ENCODE measurements at regions not wholly inside any gene's neighbourhood (a gene's known extent, or its start where the extent isn't known, plus 50 kb on each side); places are given as distances from the start of the nearest gene placed in this dataset.

DNA sequence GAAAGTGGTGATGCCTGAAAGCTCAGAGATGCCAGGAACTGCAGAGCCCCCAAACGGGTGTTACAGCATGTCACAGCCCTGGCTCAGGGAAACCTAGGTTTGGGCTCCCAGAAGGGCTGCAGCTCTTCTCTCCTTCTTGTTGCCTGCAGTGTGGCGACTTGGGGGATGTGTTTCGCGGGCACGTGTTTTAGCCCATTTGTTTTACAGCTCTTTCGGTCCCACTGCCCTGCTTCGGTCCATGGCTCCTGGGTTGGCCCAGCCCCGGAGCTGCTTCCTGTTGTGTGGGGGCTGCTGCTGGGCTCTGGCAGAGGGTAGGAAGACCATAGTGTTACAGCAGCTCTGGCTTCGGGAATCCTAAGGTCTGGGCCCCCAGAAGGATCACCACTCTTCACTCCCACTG lies 222.9 kb upstream of the RIOK2 start:
- no peak overlapping the region for H3K4me3 ChIP-seq (ENCODE audit: low read depth in 1 of 2, low read length in 2 of 2)
- no peak overlapping the region for H3K27ac ChIP-seq (ENCODE audit: low read length)
- no peaks in the 10 kb centered on the region for H3K36me3 ChIP-seq (ENCODE audit: control insufficient read depth in 1 of 2, insufficient read depth in 2 of 2, low read length in 2 of 2)
- H3K9me3 ChIP-seq (ENCODE audit: control insufficient read depth in 1 of 2, low read length in 2 of 2) = no peaks in the 10 kb centered on the region
- no peaks in the 10 kb centered on the region for H3K27me3 ChIP-seq (ENCODE audit: low read depth, low read length)
- no peaks in the 10 kb centered on the region for H3K4me1 ChIP-seq (ENCODE audit: control insufficient read depth in 1 of 2, insufficient read depth in 2 of 2, low read length in 2 of 2)

DNA sequence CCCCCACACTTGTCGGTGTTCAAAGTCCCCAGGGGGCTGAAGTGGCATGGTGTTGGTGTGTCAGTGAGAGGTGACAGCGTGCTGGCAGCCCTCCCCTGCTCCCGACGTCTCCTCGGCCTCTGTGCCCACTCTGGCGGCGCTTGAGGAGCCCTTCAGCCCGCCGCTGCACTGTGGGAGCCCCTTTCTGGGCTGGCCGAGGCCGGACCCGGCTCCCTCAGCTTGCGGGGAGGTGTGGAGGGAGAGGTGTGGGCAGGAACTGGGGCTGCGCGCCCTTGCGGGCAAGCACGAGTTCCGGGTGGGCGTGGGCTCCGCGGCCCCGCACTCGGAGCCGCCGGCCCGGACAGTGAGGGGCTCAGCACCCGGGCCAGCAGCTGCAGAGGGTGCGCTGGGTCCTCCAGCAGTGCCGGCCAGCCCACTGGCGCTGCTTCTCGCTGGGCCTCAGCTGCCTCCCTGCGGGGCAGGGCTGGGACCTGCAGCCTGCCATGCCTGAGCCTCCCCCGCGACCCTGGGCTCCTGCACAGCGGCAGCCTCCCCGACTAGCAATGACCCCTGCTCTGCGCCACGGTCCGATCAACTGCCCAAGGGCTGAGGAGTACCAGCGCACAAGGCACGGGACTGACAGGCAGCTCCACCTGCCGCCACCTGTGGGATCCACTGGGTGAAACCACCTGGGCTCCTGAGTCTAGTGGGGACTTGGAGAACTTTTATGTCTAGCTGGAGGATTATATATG lies 224.1 kb upstream of the RIOK2 start:
- Histone ChIP-seq H3K9me3 (ENCODE audit: control insufficient read depth in 1 of 2, low read length in 2 of 2) (no peaks in the 10 kb centered on the region), H3K27ac (ENCODE audit: low read length) (no peak overlapping the region), H3K4me1 (ENCODE audit: control insufficient read depth in 1 of 2, insufficient read depth in 2 of 2, low read length in 2 of 2) (no peaks in the 10 kb centered on the region), H3K36me3 (ENCODE audit: control insufficient read depth in 1 of 2, insufficient read depth in 2 of 2, low read length in 2 of 2) (no peaks in the 10 kb centered on the region), H3K4me3 (ENCODE audit: low read depth in 1 of 2, low read length in 2 of 2) (no peak overlapping the region), H3K27me3 (ENCODE audit: low read depth, low read length) (no peaks in the 10 kb centered on the region)

DNA sequence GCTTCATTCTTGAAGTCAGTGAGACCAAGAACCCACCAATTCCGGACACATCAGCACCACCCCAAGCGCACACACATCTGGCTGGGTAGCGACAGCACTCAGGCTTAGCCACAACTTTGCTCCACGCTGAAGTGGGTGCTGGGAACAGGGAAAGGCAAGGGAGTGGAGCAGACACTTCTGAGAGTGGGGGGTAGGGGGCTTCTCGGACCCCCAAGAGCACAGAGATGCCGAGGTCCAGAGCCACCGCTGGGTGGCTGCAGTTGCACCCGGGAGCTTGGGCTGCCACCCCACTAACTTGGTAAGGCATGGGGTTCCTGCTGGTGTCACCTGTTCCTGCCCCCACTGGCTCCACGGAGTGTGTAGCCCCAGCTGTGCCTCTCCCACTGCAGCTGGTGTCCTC lies 225.3 kb upstream of the RIOK2 start:
- Histone ChIP-seq H3K4me3 (ENCODE audit: low read depth in 1 of 2, low read length in 2 of 2) (no peak overlapping the region), H3K27ac (ENCODE audit: low read length) (no peak overlapping the region), H3K27me3 (ENCODE audit: low read depth, low read length) (no peaks in the 10 kb centered on the region), H3K9me3 (ENCODE audit: control insufficient read depth in 1 of 2, low read length in 2 of 2) (no peaks in the 10 kb centered on the region), H3K36me3 (ENCODE audit: control insufficient read depth in 1 of 2, insufficient read depth in 2 of 2, low read length in 2 of 2) (no peaks in the 10 kb centered on the region), H3K4me1 (ENCODE audit: control insufficient read depth in 1 of 2, insufficient read depth in 2 of 2, low read length in 2 of 2) (no peaks in the 10 kb centered on the region)

DNA sequence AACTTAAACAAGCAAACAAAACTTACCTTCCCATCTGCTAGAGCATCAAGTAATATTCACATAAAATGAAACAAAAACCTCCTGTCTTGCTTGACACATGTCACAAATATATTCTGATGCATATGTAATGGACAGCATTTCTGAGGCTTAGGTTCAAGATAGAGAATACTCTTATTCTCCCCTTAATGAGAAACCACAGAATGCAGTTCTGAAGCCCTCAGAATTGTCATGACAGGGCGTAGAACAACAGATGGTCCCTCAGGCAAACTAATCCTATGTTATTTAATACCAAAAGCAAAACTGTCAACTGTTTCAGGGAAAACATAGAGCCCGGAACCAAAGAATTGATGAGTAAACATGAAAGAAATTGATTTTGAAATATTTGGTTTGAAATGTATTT lies 229.9 kb upstream of the RIOK2 start:
- Histone ChIP-seq H3K9me3 (ENCODE audit: control insufficient read depth in 1 of 2, low read length in 2 of 2) (no peaks in the 10 kb centered on the region), H3K4me1 (ENCODE audit: control insufficient read depth in 1 of 2, insufficient read depth in 2 of 2, low read length in 2 of 2) (no peaks in the 10 kb centered on the region), H3K27me3 (ENCODE audit: low read depth, low read length) (no peaks in the 10 kb centered on the region), H3K27ac (ENCODE audit: low read length) (no peak overlapping the region), H3K4me3 (ENCODE audit: low read depth in 1 of 2, low read length in 2 of 2) (no peak overlapping the region), H3K36me3 (ENCODE audit: control insufficient read depth in 1 of 2, insufficient read depth in 2 of 2, low read length in 2 of 2) (no peaks in the 10 kb centered on the region)

DNA sequence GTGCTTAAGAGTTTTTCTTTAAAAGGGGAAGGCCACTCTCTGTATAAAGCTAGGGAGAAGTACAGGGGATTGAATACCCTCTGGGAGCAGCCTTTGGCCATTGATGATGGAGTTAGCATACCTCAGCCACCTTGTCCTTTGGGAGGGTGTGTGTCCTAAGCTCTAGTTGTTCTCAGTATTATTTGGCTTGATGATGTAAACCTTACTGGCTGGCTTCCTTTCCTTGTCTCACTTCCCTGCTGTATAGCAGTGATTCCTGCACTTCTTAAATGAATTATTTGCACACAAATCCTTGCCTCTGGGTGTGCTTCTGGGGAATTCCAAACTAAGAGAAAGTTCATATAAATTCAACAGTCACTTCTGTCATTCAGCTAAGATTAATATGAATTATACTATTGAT lies 234.9 kb upstream of the RIOK2 start:
- no peak overlapping the region for H3K4me3 ChIP-seq (ENCODE audit: low read depth in 1 of 2, low read length in 2 of 2)
- no peak overlapping the region for H3K27ac ChIP-seq (ENCODE audit: low read length)
- H3K27me3 ChIP-seq (ENCODE audit: low read depth, low read length) = no peaks in the 10 kb centered on the region
- H3K9me3 ChIP-seq (ENCODE audit: control insufficient read depth in 1 of 2, low read length in 2 of 2) = no peaks in the 10 kb centered on the region
- H3K36me3 ChIP-seq (ENCODE audit: control insufficient read depth in 1 of 2, insufficient read depth in 2 of 2, low read length in 2 of 2) = no peaks in the 10 kb centered on the region
- no peaks in the 10 kb centered on the region for H3K4me1 ChIP-seq (ENCODE audit: control insufficient read depth in 1 of 2, insufficient read depth in 2 of 2, low read length in 2 of 2)

DNA sequence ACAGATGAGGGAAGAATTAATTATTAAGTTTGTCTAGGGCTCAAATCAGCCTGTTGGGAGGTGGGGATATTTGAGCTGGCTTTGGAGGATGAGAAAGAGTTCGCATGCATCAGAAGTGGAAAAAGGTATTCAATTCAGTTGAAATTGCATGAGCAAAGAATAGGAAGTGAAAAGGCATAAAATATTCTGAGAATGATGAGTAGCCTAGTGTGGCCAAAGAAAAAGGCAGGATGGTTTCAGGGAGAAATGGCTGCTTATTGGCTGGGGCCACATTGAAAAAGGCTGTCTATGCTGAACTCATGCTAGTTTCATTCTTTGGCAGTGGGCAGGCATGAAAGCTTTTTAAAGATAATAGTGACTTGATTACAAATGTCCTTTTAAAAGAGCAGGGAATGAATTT lies 235.4 kb upstream of the RIOK2 start:
- H3K27me3 ChIP-seq (ENCODE audit: low read depth, low read length) = no peaks in the 10 kb centered on the region
- H3K27ac ChIP-seq (ENCODE audit: low read length) = no peak overlapping the region
- no peak overlapping the region for H3K4me3 ChIP-seq (ENCODE audit: low read depth in 1 of 2, low read length in 2 of 2)
- no peaks in the 10 kb centered on the region for H3K36me3 ChIP-seq (ENCODE audit: control insufficient read depth in 1 of 2, insufficient read depth in 2 of 2, low read length in 2 of 2)
- no peaks in the 10 kb centered on the region for H3K9me3 ChIP-seq (ENCODE audit: control insufficient read depth in 1 of 2, low read length in 2 of 2)
- H3K4me1 ChIP-seq (ENCODE audit: control insufficient read depth in 1 of 2, insufficient read depth in 2 of 2, low read length in 2 of 2) = no peaks in the 10 kb centered on the region

DNA sequence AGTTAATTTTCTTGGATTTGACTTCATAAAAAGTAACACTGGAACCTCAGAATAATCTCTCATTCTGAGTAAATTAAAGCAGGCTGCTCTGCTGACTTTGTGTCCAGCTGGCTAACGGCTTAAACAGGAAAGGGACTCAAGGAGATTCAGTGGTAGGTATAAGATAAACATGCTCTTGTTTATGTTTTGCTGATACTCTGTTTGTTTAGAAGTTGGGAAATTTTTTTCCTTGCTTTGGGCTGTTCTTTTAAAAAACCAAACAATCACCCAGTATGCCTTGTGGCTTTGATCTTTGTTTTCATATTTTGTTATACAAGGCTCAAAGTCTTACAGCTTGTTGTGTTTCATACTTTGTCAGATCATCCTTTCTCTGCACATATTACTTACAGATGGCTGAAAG lies 237.6 kb upstream of the RIOK2 start:
- Histone ChIP-seq H3K4me3 (ENCODE audit: low read depth in 1 of 2, low read length in 2 of 2) (no peak overlapping the region), H3K27me3 (ENCODE audit: low read depth, low read length) (no peaks in the 10 kb centered on the region), H3K9me3 (ENCODE audit: control insufficient read depth in 1 of 2, low read length in 2 of 2) (no peaks in the 10 kb centered on the region), H3K36me3 (ENCODE audit: control insufficient read depth in 1 of 2, insufficient read depth in 2 of 2, low read length in 2 of 2) (no peaks in the 10 kb centered on the region), H3K4me1 (ENCODE audit: control insufficient read depth in 1 of 2, insufficient read depth in 2 of 2, low read length in 2 of 2) (no peaks in the 10 kb centered on the region), H3K27ac (ENCODE audit: low read length) (no peak overlapping the region)

DNA sequence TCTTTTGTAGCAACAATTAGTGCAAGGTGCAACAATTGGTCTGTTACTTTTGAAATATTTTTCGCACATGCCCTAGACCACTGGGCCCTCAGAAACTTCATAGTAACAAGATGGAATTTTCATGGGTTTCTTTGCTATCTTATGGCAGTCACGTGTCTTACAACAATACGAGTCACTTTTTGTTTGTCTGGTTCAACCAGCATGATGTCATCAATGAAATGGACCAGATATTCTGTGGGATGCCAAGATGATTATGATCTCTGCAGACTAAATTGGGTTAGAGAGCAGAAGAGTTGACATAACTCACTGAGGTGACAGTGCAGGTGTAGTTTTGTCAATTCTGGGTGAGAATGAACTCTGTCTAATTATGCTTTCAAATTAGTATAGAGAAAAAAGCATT lies 239.6 kb upstream of the RIOK2 start:
- Histone ChIP-seq H3K36me3 (ENCODE audit: control insufficient read depth in 1 of 2, insufficient read depth in 2 of 2, low read length in 2 of 2) (no peaks in the 10 kb centered on the region), H3K27ac (ENCODE audit: low read length) (no peak overlapping the region), H3K4me1 (ENCODE audit: control insufficient read depth in 1 of 2, insufficient read depth in 2 of 2, low read length in 2 of 2) (no peaks in the 10 kb centered on the region), H3K9me3 (ENCODE audit: control insufficient read depth in 1 of 2, low read length in 2 of 2) (no peaks in the 10 kb centered on the region), H3K27me3 (ENCODE audit: low read depth, low read length) (no peaks in the 10 kb centered on the region), H3K4me3 (ENCODE audit: low read depth in 1 of 2, low read length in 2 of 2) (no peak overlapping the region)

DNA sequence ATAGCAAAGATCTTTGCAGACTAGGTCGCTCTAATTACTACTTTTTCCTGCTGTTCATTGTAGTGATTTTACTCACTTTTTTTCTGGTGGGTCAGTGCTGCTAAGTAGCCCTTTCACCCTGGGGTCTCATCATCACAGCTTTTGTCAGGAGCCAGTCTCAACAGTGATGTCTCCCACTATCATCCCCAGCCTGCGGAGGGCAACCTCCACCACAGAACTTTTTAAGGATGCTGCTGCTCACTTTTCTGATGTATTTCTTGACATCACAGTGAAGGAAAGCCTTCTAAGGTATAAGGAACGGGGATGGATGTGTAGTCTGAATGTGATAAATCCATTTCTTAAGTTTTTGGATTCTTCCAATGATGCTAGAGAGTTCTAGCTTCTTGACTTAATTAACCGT lies 242.5 kb upstream of the RIOK2 start:
- Histone ChIP-seq H3K27me3 (ENCODE audit: low read depth, low read length) (no peaks in the 10 kb centered on the region), H3K4me1 (ENCODE audit: control insufficient read depth in 1 of 2, insufficient read depth in 2 of 2, low read length in 2 of 2) (no peaks in the 10 kb centered on the region), H3K27ac (ENCODE audit: low read length) (no peak overlapping the region), H3K9me3 (ENCODE audit: control insufficient read depth in 1 of 2, low read length in 2 of 2) (no peaks in the 10 kb centered on the region), H3K36me3 (ENCODE audit: control insufficient read depth in 1 of 2, insufficient read depth in 2 of 2, low read length in 2 of 2) (no peaks in the 10 kb centered on the region), H3K4me3 (ENCODE audit: low read depth in 1 of 2, low read length in 2 of 2) (no peak overlapping the region)

DNA sequence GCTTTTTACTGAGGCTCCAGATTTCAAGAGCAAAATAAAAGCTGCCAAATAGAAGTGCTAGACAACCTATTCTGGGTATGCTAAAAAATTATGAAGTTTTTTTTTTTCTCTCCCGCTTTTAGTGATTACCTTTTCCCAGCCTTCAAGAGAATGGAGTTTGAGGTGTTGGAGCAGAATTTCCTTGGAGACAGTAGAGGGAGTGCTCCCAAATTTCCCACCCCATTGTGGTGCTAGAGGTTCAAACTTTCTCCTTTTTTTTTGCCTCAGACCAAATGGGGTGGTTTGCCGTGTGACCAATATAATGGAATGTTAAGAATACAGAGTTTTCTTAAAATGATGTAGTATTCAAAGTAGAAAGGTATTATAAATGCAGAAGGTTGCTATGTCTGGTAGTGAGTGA lies 244.2 kb upstream of the RIOK2 start:
- no peaks in the 10 kb centered on the region for H3K36me3 ChIP-seq (ENCODE audit: control insufficient read depth in 1 of 2, insufficient read depth in 2 of 2, low read length in 2 of 2)

DNA sequence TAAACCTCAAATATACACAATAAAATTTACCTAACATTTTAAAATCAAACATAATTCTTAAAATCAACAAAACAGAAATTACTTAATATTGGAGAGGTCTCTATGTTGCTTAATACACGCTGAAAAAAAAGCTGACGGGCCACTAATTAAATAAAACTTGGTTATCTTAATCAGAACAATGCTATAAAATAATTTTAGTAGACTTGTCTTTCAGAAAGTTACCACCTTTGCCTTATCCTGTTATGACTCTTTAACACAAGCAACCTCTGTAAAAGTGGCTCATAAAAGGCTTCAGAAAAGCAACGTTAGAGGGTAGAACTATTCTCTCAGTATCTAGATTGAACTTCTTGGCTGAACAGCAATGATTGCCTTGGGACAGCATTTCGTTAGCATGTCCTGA lies 251.0 kb upstream of the RIOK2 start:
- H3K27ac ChIP-seq (ENCODE audit: low read length) = no peak overlapping the region
- no peaks in the 10 kb centered on the region for H3K4me1 ChIP-seq (ENCODE audit: control insufficient read depth in 1 of 2, insufficient read depth in 2 of 2, low read length in 2 of 2)
- H3K36me3 ChIP-seq (ENCODE audit: control insufficient read depth in 1 of 2, insufficient read depth in 2 of 2, low read length in 2 of 2) = no peaks in the 10 kb centered on the region
- H3K4me3 ChIP-seq (ENCODE audit: low read depth in 1 of 2, low read length in 2 of 2) = no peak overlapping the region
- no peaks in the 10 kb centered on the region for H3K9me3 ChIP-seq (ENCODE audit: control insufficient read depth in 1 of 2, low read length in 2 of 2)
- no peaks in the 10 kb centered on the region for H3K27me3 ChIP-seq (ENCODE audit: low read depth, low read length)

More for the DNA sequence above, 244.2 kb upstream of the RIOK2 start:
- no peak overlapping the region for H3K27ac ChIP-seq (ENCODE audit: low read length)
- H3K4me1 ChIP-seq (ENCODE audit: control insufficient read depth in 1 of 2, insufficient read depth in 2 of 2, low read length in 2 of 2) = no peaks in the 10 kb centered on the region
- no peaks in the 10 kb centered on the region for H3K9me3 ChIP-seq (ENCODE audit: control insufficient read depth in 1 of 2, low read length in 2 of 2)
- H3K4me3 ChIP-seq (ENCODE audit: low read depth in 1 of 2, low read length in 2 of 2) = no peak overlapping the region
- H3K27me3 ChIP-seq (ENCODE audit: low read depth, low read length) = no peaks in the 10 kb centered on the region

DNA sequence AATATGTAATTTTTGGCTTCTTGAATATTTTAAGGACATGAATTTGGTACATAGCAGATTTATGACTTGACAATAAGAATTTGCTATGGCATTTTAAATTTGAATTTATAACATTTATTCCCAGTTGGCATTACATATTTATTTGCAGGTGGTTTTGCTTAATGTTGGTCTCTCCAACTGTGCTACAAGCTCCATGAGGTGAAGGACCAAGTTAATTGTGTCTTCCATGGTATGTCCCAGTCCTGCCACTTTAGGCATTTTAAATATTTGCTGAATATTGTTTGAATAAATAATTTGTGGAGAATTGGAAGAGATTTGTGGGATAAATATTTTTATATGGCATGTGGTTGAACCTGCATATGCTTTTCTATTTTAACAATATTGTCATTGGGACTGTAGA lies 253.4 kb upstream of the RIOK2 start:
- Histone ChIP-seq H3K4me1 (ENCODE audit: control insufficient read depth in 1 of 2, insufficient read depth in 2 of 2, low read length in 2 of 2) (no peaks in the 10 kb centered on the region), H3K4me3 (ENCODE audit: low read depth in 1 of 2, low read length in 2 of 2) (no peak overlapping the region), H3K27ac (ENCODE audit: low read length) (no peak overlapping the region), H3K9me3 (ENCODE audit: control insufficient read depth in 1 of 2, low read length in 2 of 2) (no peaks in the 10 kb centered on the region), H3K27me3 (ENCODE audit: low read depth, low read length) (no peaks in the 10 kb centered on the region), H3K36me3 (ENCODE audit: control insufficient read depth in 1 of 2, insufficient read depth in 2 of 2, low read length in 2 of 2) (no peaks in the 10 kb centered on the region)
